Thyroid gland (tissue), 4 donors: ENCODE measurements at regions not wholly inside any gene's neighbourhood (a gene's known extent, or its start where the extent isn't known, plus 50 kb on each side); places are given as distances from the start of the nearest gene placed in this dataset.

ENCODE experiments used
- CTCF ChIP-seq, 6 experiments: fragments of 200-600 bp in 3 of 6; fragments of 450-650 bp in 3 of 6; sonication (generic) in 3 of 6; IDR thresholded peaks; one replicate each; pipeline ENCODE4 v1.5.1; 2016 to 2019; ENCODE audit warnings: antibody characterized with exemption in 6 of 6, mild to moderate bottlenecking in 2 of 6, inconsistent platforms in 1 of 6, moderate library complexity in 1 of 6
- POLR2A ChIP-seq, 2 donors: fragments of 450-650 bp; IDR thresholded peaks; one replicate each; pipeline ENCODE4 v1.6.1; 2017; ENCODE audit warnings: antibody characterized with exemption in 2 of 2, mild to moderate bottlenecking in 2 of 2, moderate library complexity in 1 of 2

- TF ChIP-seq CTCF (IDR thresholded peaks at IDR 0.05), result no peak
- TF ChIP-seq POLR2A (IDR thresholded peaks at IDR 0.05), result no peak
Measured at GRCh38 chr1:209038735-209039134, 544.8 kb upstream of the CAMK1G start.
